Kidney (tissue), 13 donors: ENCODE measurements at regions not wholly inside any gene's neighbourhood (a gene's known extent, or its start where the extent isn't known, plus 50 kb on each side); places are given as distances from the start of the nearest gene placed in this dataset.

ENCODE experiments used
- DNase-seq, 5 donors: peaks; one replicate each; pipeline ENCODE4 v3.0.0-alpha.2; 2013 to 2020
- FAIRE-seq: peaks from 2 replicates; lab custom pipeline; 2012; peaks lifted over from hg19 to GRCh38; lab: Jason Lieb, UNC
- H3K27ac ChIP-seq, 2 donors: one replicate each; pipeline ENCODE4 v1.7.0; 2013; ENCODE audit warnings: low read depth in 2 of 2, low read length in 2 of 2, inconsistent platforms in 1 of 2
- H3K27me3 ChIP-seq: one replicate; pipeline ENCODE4 v1.7.1; 2013; ENCODE audit warnings: low read length, inconsistent platforms; ENCODE audit not compliant: control insufficient read depth, insufficient read depth
- H3K36me3 ChIP-seq, 3 donors: one replicate each; pipeline versions ENCODE4 v1.7.0 to v1.7.1; 2013; ENCODE audit warnings: low read length in 3 of 3, control low read depth in 1 of 3, inconsistent platforms in 1 of 3; ENCODE audit not compliant: insufficient read depth in 3 of 3, control insufficient read depth in 2 of 3
- H3K4me1 ChIP-seq, 3 donors: one replicate each; pipeline versions ENCODE4 v1.7.0 to v1.7.1; 2013; ENCODE audit warnings: low read length in 3 of 3, inconsistent platforms in 1 of 3, low read depth in 1 of 3; ENCODE audit not compliant: control insufficient read depth in 2 of 3, insufficient read depth in 2 of 3
- H3K4me3 ChIP-seq, 3 donors: one replicate each; pipeline versions ENCODE4 v1.7.0 to v1.8.1; 2013; ENCODE audit warnings: low read length in 3 of 3, control low read depth in 1 of 3, inconsistent platforms in 1 of 3
- H3K9ac ChIP-seq, 3 donors: one replicate each; pipeline versions ENCODE4 v1.7.0 to v1.7.1; 2013; ENCODE audit warnings: low read length in 3 of 3, control low read depth in 1 of 3, inconsistent platforms in 1 of 3
- H3K9me3 ChIP-seq, 3 donors: one replicate each; pipeline versions ENCODE4 v1.7.0 to v1.7.1; 2013; ENCODE audit warnings: low read length in 3 of 3, control low read depth in 1 of 3, inconsistent platforms in 1 of 3; ENCODE audit not compliant: control insufficient read depth in 2 of 3, insufficient read depth in 1 of 3
- CTCF ChIP-seq: IDR thresholded peaks from 3 replicates; pipeline ENCODE4 v1.5.1; 2012; ENCODE audit warnings: mild to moderate bottlenecking, moderate library complexity, borderline replicate concordance; ENCODE audit not compliant: insufficient read depth; ENCODE audit errors: extremely low read depth
- intact Hi-C: fragments of 100-400 bp; cut with DNase I; formaldehyde crosslinking; loops from one replicate; pipeline ENCODE4 v1.11.1; 2022
- donor health status: control.
- donor health status: control.
- donor health status: control.
- donor health status: control.
- donor health status: control.
- donor health status: DM: yes; HTN: yes; CAD: no.
- donor health status: Normal renal cell carcinoma (clear cell type).

- Histone ChIP-seq H3K9ac (no peak overlapping the region), H3K4me3 (no peak overlapping the region), H3K4me1 (no peaks in the 10 kb centered on the region), H3K27ac (no peak overlapping the region), H3K36me3 (no peaks in the 10 kb centered on the region), H3K9me3 (no peaks in the 10 kb centered on the region), H3K27me3 (no peaks in the 10 kb centered on the region)
- TF ChIP-seq CTCF, result no peak
- intact Hi-C loops, result no loop called here
- DNase-seq (no peak), FAIRE-seq (no peak)
These were observed 319.3 kb upstream of the SATB1 start for GRCh38 chr3:18744472-18744871.

- no peak overlapping the region for H3K9ac ChIP-seq
- TF ChIP-seq CTCF, result no peak
- H3K4me3 ChIP-seq, result no peak overlapping the region
- FAIRE-seq (no peak), DNase-seq (no peak)
- no peaks in the 10 kb centered on the region for H3K4me1 ChIP-seq
- no peaks in the 10 kb centered on the region for H3K36me3 ChIP-seq
- H3K27ac ChIP-seq, result no peak overlapping the region
- intact Hi-C loops, result no loop called here
- no peaks in the 10 kb centered on the region for H3K9me3 ChIP-seq
- H3K27me3 ChIP-seq, result no peaks in the 10 kb centered on the region
These were observed 318.6 kb upstream of the SATB1 start for GRCh38 chr3:18743761-18744160.

- no peak for TF ChIP-seq CTCF
- DNase-seq (no peak), FAIRE-seq (no peak)
- Histone ChIP-seq H3K4me3 (no peak overlapping the region), H3K27ac (no peak overlapping the region), H3K27me3 (no peaks in the 10 kb centered on the region), H3K9ac (no peak overlapping the region), H3K36me3 (no peaks in the 10 kb centered on the region), H3K4me1 (no peaks in the 10 kb centered on the region), H3K9me3 (no peaks in the 10 kb centered on the region)
- intact Hi-C loops, result no loop called here
These were observed 315.8 kb upstream of the SATB1 start for GRCh38 chr3:18740631-18741583.

GRCh38 chr3:18739099-18739433 lies 313.9 kb upstream of the SATB1 start:
- Histone ChIP-seq H3K4me3 (no peak overlapping the region), H3K9ac (no peak overlapping the region), H3K9me3 (no peaks in the 10 kb centered on the region), H3K4me1 (no peaks in the 10 kb centered on the region), H3K36me3 (no peaks in the 10 kb centered on the region), H3K27ac (no peak overlapping the region), H3K27me3 (no peaks in the 10 kb centered on the region)
- no peak for DNase-seq
- intact Hi-C loops, result no loop called here
- no peak for FAIRE-seq
- no peak for TF ChIP-seq CTCF
